Liver (tissue), 7 donors: ENCODE measurements at regions not wholly inside any gene's neighbourhood (a gene's known extent, or its start where the extent isn't known, plus 50 kb on each side); places are given as distances from the start of the nearest gene placed in this dataset.

ENCODE experiments used
- DNase-seq: peaks from one replicate; pipeline ENCODE4 v3.0.0-alpha.2; 2017; ENCODE audit warnings: low spot score
- H3K27ac ChIP-seq, 2 donors: one replicate each; pipeline ENCODE4 v1.7.0; 2013; ENCODE audit warnings: inconsistent platforms in 2 of 2, low read length in 2 of 2, control low read depth in 1 of 2, low read depth in 1 of 2, mild to moderate bottlenecking in 1 of 2
- H3K27me3 ChIP-seq, 4 donors: one replicate each; pipeline versions ENCODE4 v1.6.1 to v1.7.0; 2013; ENCODE audit warnings: low read length in 3 of 4, inconsistent platforms in 1 of 4, mild to moderate bottlenecking in 1 of 4, moderate library complexity in 1 of 4; ENCODE audit not compliant: control insufficient read depth in 4 of 4, insufficient read depth in 4 of 4
- H3K36me3 ChIP-seq, 4 donors: one replicate each; pipeline versions ENCODE4 v1.6.1 to v1.7.0; 2013; ENCODE audit warnings: low read length in 3 of 4, mild to moderate bottlenecking in 3 of 4, low read depth in 1 of 4, moderate library complexity in 1 of 4; ENCODE audit not compliant: control insufficient read depth in 4 of 4, insufficient read depth in 3 of 4
- H3K4me1 ChIP-seq, 4 donors: one replicate each; pipeline versions ENCODE4 v1.6.1 to v1.7.0; 2013; ENCODE audit warnings: low read length in 3 of 4, mild to moderate bottlenecking in 3 of 4, moderate library complexity in 1 of 4; ENCODE audit not compliant: control insufficient read depth in 4 of 4, insufficient read depth in 4 of 4
- H3K4me3 ChIP-seq, 3 donors: one replicate each; pipeline versions ENCODE4 v1.6.1 to v1.7.0; 2013; ENCODE audit warnings: low read length in 3 of 3, control low read depth in 1 of 3, low read depth in 1 of 3, mild to moderate bottlenecking in 1 of 3
- H3K9ac ChIP-seq, 2 donors: one replicate each; pipeline ENCODE4 v1.7.0; 2013; ENCODE audit warnings: low read length in 2 of 2, mild to moderate bottlenecking in 2 of 2, moderate library complexity in 2 of 2, control low read depth in 1 of 2, low read depth in 1 of 2
- H3K9me3 ChIP-seq, 4 donors: one replicate each; pipeline versions ENCODE4 v1.6.1 to v1.7.0; 2013; ENCODE audit warnings: low read length in 3 of 4; ENCODE audit not compliant: control insufficient read depth in 4 of 4
- FOXA1 ChIP-seq: IDR thresholded peaks from 2 replicates; pipeline ENCODE4 v1.6.1; 2016; ENCODE audit warnings: antibody characterized with exemption
- GABPA ChIP-seq, 2 donors: IDR thresholded peaks in 1 of 2; conservative IDR thresholded peaks in 1 of 2; 2 replicates each; pipeline ENCODE4 v1.6.1; 2016; ENCODE audit warnings: antibody characterized with exemption in 2 of 2, mild to moderate bottlenecking in 1 of 2, moderate library complexity in 1 of 2
- HNF4A ChIP-seq, 2 donors: conservative IDR thresholded peaks; 2 replicates each; pipeline ENCODE4 v1.6.1; 2016; ENCODE audit warnings: antibody characterized with exemption in 2 of 2, mild to moderate bottlenecking in 2 of 2
- HNF4G ChIP-seq: IDR thresholded peaks from 2 replicates; pipeline ENCODE4 v1.6.1; 2016; ENCODE audit warnings: antibody characterized with exemption
- JUND ChIP-seq, 2 donors: IDR thresholded peaks; 2 replicates each; pipeline ENCODE4 v1.6.1; 2016; ENCODE audit warnings: antibody characterized with exemption in 2 of 2
- NR2F2 ChIP-seq: IDR thresholded peaks from 2 replicates; pipeline ENCODE4 v1.6.1; 2016; ENCODE audit warnings: antibody characterized with exemption
- RAD21 ChIP-seq, 2 donors: IDR thresholded peaks; 2 replicates each; pipeline ENCODE4 v1.6.1; 2016; ENCODE audit warnings: antibody characterized with exemption in 2 of 2, mild to moderate bottlenecking in 2 of 2
- RXRA ChIP-seq, 2 donors: IDR thresholded peaks; 2 replicates each; pipeline ENCODE4 v1.6.1; 2017 to 2018; ENCODE audit warnings: antibody characterized with exemption in 2 of 2, mild to moderate bottlenecking in 1 of 2
- SP1 ChIP-seq: IDR thresholded peaks from 2 replicates; pipeline ENCODE4 v1.6.1; 2018; ENCODE audit warnings: antibody characterized with exemption, mild to moderate bottlenecking
- TAF1 ChIP-seq: conservative IDR thresholded peaks from 2 replicates; pipeline ENCODE4 v1.6.1; 2016; ENCODE audit warnings: antibody characterized with exemption, mild to moderate bottlenecking
- YY1 ChIP-seq: IDR thresholded peaks from 2 replicates; pipeline ENCODE4 v1.6.1; 2016; ENCODE audit warnings: antibody characterized with exemption, mild to moderate bottlenecking
- WGBS: extraction: QIAGEN DNeasy Blood & Tissue Kit; methylation state at CpG from one replicate; pipeline ENCODE4 v1.1.7; 2013; 5-methylcytosine and 5-hydroxymethylcytosine counted together
- TF ChIP-seq, protein P1 (sequence below): IDR thresholded peaks from 2 replicates; pipeline ENCODE4 v1.6.1; 2016; ENCODE audit warnings: antibody characterized with exemption
- TF ChIP-seq, protein P2 (sequence below): IDR thresholded peaks from 2 replicates; pipeline ENCODE4 v1.6.1; 2016; ENCODE audit warnings: antibody characterized with exemption
- TF ChIP-seq, protein P3 (sequence below): IDR thresholded peaks from 2 replicates; pipeline ENCODE4 v1.6.1; 2016; ENCODE audit warnings: antibody characterized with exemption
- donor health status: healthy.
- donor health status: healthy.
- donor health status: healthy.
- donor health status: healthy.

DNA sequence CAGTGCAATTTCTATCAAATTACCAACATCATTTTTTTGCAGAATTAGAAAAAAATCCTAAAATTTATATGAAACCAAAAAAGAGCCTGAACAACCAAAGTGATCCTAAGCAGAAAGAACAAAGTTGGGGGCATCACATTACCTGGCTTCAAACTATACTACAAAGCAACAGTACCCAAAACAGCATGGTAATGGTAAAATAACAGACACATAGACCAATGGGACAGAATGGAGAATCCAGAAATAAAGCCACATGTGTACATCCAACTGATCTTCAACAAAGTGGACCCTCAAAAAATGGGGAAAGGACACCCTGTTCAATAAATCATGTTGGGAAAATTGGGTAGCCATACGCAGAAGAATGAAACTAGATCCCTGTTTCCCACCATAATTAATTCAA lies 245.7 kb upstream of the CTAGE1 start (continued):
- TF ChIP-seq, protein P1, sequence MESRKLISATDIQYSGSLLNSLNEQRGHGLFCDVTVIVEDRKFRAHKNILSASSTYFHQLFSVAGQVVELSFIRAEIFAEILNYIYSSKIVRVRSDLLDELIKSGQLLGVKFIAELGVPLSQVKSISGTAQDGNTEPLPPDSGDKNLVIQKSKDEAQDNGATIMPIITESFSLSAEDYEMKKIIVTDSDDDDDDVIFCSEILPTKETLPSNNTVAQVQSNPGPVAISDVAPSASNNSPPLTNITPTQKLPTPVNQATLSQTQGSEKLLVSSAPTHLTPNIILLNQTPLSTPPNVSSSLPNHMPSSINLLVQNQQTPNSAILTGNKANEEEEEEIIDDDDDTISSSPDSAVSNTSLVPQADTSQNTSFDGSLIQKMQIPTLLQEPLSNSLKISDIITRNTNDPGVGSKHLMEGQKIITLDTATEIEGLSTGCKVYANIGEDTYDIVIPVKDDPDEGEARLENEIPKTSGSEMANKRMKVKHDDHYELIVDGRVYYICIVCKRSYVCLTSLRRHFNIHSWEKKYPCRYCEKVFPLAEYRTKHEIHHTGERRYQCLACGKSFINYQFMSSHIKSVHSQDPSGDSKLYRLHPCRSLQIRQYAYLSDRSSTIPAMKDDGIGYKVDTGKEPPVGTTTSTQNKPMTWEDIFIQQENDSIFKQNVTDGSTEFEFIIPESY, result no peak
- TF ChIP-seq, protein P2, sequence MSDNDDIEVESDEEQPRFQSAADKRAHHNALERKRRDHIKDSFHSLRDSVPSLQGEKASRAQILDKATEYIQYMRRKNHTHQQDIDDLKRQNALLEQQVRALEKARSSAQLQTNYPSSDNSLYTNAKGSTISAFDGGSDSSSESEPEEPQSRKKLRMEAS, result no peak
- TF ChIP-seq FOXA1 (no peak), NR2F2 (no peak), YY1 (no peak), HNF4G (no peak), TAF1 (no peak), HNF4A (conservative IDR thresholded peaks at IDR 0.05) (no peak)
- TF ChIP-seq, protein P3, sequence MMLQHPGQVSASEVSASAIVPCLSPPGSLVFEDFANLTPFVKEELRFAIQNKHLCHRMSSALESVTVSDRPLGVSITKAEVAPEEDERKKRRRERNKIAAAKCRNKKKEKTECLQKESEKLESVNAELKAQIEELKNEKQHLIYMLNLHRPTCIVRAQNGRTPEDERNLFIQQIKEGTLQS, result no peak

DNA sequence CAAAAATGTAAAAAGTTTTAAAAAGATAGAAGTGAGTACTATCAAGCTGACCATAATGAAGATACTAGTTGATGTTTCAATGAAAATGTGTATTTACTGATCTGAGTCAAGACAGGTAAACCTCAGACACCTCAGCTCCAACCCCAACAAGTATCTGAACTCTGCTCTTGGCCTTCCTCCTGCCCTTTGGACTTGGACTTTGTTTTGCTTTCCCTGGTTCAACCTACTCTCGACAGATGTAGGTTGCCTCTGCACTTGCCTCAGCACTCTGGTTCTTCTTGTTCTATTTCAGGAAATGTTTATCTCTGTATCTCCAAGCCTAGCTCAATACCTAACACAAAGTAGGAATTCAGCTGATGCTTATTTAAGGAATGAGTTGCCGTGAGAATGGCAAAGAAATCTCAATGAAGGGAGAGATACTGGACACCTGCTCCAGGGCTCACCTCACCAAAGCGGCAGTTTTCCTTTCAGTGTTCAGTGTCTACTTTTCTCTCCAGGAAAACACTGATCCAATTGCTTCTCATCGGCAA lies 248.8 kb upstream of the CTAGE1 start:
- WGBS, result 70% methylated on average over 4 of the region's 4 CpGs
- TF ChIP-seq RXRA (IDR thresholded peaks at IDR 0.05), result peak; percentile 43 to 58
- TF ChIP-seq HNF4G, result peak; percentile 84
- TF ChIP-seq, protein P2, result no peak
- TF ChIP-seq HNF4A (conservative IDR thresholded peaks at IDR 0.05), result peak; percentile 88 to 94
- TF ChIP-seq GABPA (IDR thresholded peaks at IDR 0.05 in 1 of 2, conservative IDR thresholded peaks at IDR 0.05 in 1 of 2), result no peak
- TF ChIP-seq SP1, result peak; percentile 15
- peak in 1 of 2 donors; percentile 7 for TF ChIP-seq RAD21 (IDR thresholded peaks at IDR 0.05)
- TF ChIP-seq JUND (IDR thresholded peaks at IDR 0.05), result no peak
- H3K36me3 ChIP-seq, result no peaks in the 10 kb centered on the region
- no peaks in the 10 kb centered on the region for H3K27me3 ChIP-seq
- H3K27ac ChIP-seq, result no peak overlapping the region
- H3K4me1 ChIP-seq, result no peaks in the 10 kb centered on the region
- DNase-seq, result no peak
- H3K9me3 ChIP-seq, result peaks cover 0 to 1% (median under 1%) of the 10 kb centered on the region in 4 donors
- H3K4me3 ChIP-seq, result no peak overlapping the region
- H3K9ac ChIP-seq, result no peak overlapping the region

DNA sequence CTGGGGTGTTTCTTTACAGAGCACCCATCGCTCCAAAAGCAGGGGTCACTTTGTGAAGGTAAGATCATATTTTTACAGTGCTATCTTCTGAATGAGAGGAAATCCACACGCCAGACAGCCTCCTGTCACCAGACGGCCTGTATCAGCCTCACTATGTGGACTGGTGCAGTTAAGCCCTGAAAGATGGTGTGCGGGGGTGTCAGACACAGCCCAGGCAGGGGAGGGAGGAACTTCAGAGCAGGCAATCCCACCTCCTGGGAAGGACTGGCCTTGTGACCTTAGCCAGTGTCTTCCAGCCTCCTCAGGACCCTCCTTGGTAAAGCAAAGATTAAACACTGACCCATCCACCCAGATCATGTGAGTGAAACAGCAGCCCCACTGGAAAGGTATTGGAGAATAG lies 249.4 kb upstream of the CTAGE1 start:
- Histone ChIP-seq H3K4me3 (no peak overlapping the region), H3K9me3 (peaks cover 0 to 1% (median under 1%) of the 10 kb centered on the region in 4 donors), H3K27ac (no peak overlapping the region), H3K4me1 (no peaks in the 10 kb centered on the region), H3K27me3 (no peaks in the 10 kb centered on the region), H3K9ac (no peak overlapping the region), H3K36me3 (no peaks in the 10 kb centered on the region)
- 93% methylated on average over 4 of the region's 4 CpGs for WGBS
- TF ChIP-seq, protein P2, result no peak
- TF ChIP-seq JUND (IDR thresholded peaks at IDR 0.05), result no peak
- TF ChIP-seq, protein P1, result no peak
- TF ChIP-seq YY1, result no peak
- TF ChIP-seq HNF4A (conservative IDR thresholded peaks at IDR 0.05), result no peak
- no peak for TF ChIP-seq FOXA1
- TF ChIP-seq, protein P3, result no peak
- TF ChIP-seq NR2F2, result no peak
- DNase-seq, result no peak
